ENCODE measurements at regions not wholly inside any gene's neighbourhood (a gene's known extent, or its start where the extent isn't known, plus 50 kb on each side); places are given as distances from the start of the nearest gene placed in this dataset.

- WGBS (ENCODE audit: low lambda C conversion rate, missing lambda C conversion rate), result 92% methylated on average over 7 of the region's 7 CpGs
- DNase-seq (ENCODE audit: low spot score), result no peak
- Histone ChIP-seq H3K36me3 (replicated peaks; ENCODE audit: insufficient read depth, low read depth) (no peaks in the 10 kb centered on the region), H3K4me3 (no peak overlapping the region), H3K4me2 (no peak overlapping the region), H2AFZ (no peak overlapping the region), H3K9me2 (replicated peaks; ENCODE audit: insufficient read depth) (no peaks in the 10 kb centered on the region), H3K9me3 (ENCODE audit: low read depth) (no peaks in the 10 kb centered on the region), H3K27ac (no peak overlapping the region), H3K79me2 (no peaks in the 10 kb centered on the region), H3K4me1 (ENCODE audit: insufficient read depth) (no peaks in the 10 kb centered on the region), H4K20me1 (ENCODE audit: insufficient read depth, poor library complexity, severe bottlenecking) (no peaks in the 10 kb centered on the region), H3K27me3 (no peaks in the 10 kb centered on the region)
- TF ChIP-seq EZH2phosphoT487 (IDR thresholded peaks at IDR 0.05; ENCODE audit: low read depth, severe bottlenecking, unreplicated experiment) (no peak), CTCF (IDR thresholded peaks at IDR 0.05; ENCODE audit: poor library complexity) (no peak), EZH2 (IDR thresholded peaks at IDR 0.05; ENCODE audit: borderline replicate concordance) (no peak)
Observed at GRCh38 chr12:42767326-42767954, 177.9 kb upstream of the PRICKLE1 start.

GRCh38 chr12:42766754-42767153 is 177.2 kb upstream of the PRICKLE1 start:
- no peaks in the 10 kb centered on the region for H3K4me1 ChIP-seq (ENCODE audit: insufficient read depth)
- H3K4me3 ChIP-seq, result no peak overlapping the region
- H3K9me2 ChIP-seq (replicated peaks; ENCODE audit: insufficient read depth), result no peaks in the 10 kb centered on the region
- H3K79me2 ChIP-seq, result no peaks in the 10 kb centered on the region
- H3K4me2 ChIP-seq, result no peak overlapping the region
- no peak for DNase-seq (ENCODE audit: low spot score)
- H3K27ac ChIP-seq, result no peak overlapping the region
- H3K36me3 ChIP-seq (replicated peaks; ENCODE audit: insufficient read depth, low read depth), result no peaks in the 10 kb centered on the region
- TF ChIP-seq CTCF (IDR thresholded peaks at IDR 0.05; ENCODE audit: poor library complexity) (no peak), EZH2 (IDR thresholded peaks at IDR 0.05; ENCODE audit: borderline replicate concordance) (no peak), EZH2phosphoT487 (IDR thresholded peaks at IDR 0.05; ENCODE audit: low read depth, severe bottlenecking, unreplicated experiment) (no peak)
- WGBS (ENCODE audit: low lambda C conversion rate, missing lambda C conversion rate), result 84% methylated on average over 4 of the region's 4 CpGs
- no peaks in the 10 kb centered on the region for H3K27me3 ChIP-seq
- no peaks in the 10 kb centered on the region for H4K20me1 ChIP-seq (ENCODE audit: insufficient read depth, poor library complexity, severe bottlenecking)
- H2AFZ ChIP-seq, result no peak overlapping the region
- no peaks in the 10 kb centered on the region for H3K9me3 ChIP-seq (ENCODE audit: low read depth)

- 92% methylated on average over 3 of the region's 3 CpGs for WGBS (ENCODE audit: low lambda C conversion rate, missing lambda C conversion rate)
- no peaks in the 10 kb centered on the region for H3K79me2 ChIP-seq
- no peak overlapping the region for H3K27ac ChIP-seq
- H3K9me2 ChIP-seq (replicated peaks; ENCODE audit: insufficient read depth), result no peaks in the 10 kb centered on the region
- H4K20me1 ChIP-seq (ENCODE audit: insufficient read depth, poor library complexity, severe bottlenecking), result no peaks in the 10 kb centered on the region
- no peak for TF ChIP-seq EZH2 (IDR thresholded peaks at IDR 0.05; ENCODE audit: borderline replicate concordance)
- TF ChIP-seq EZH2phosphoT487 (IDR thresholded peaks at IDR 0.05; ENCODE audit: low read depth, severe bottlenecking, unreplicated experiment), result no peak
- TF ChIP-seq CTCF (IDR thresholded peaks at IDR 0.05; ENCODE audit: poor library complexity), result no peak
- H3K36me3 ChIP-seq (replicated peaks; ENCODE audit: insufficient read depth, low read depth), result no peaks in the 10 kb centered on the region
- DNase-seq (ENCODE audit: low spot score), result no peak
- no peak overlapping the region for H3K4me3 ChIP-seq
- H3K27me3 ChIP-seq, result no peaks in the 10 kb centered on the region
- H3K4me1 ChIP-seq (ENCODE audit: insufficient read depth), result no peaks in the 10 kb centered on the region
- no peaks in the 10 kb centered on the region for H3K9me3 ChIP-seq (ENCODE audit: low read depth)
- H2AFZ ChIP-seq, result no peak overlapping the region
- no peak overlapping the region for H3K4me2 ChIP-seq
Observed at GRCh38 chr12:42766026-42766425, 176.5 kb upstream of the PRICKLE1 start.
